Prostate gland (tissue), 2 donors: ENCODE measurements at regions not wholly inside any gene's neighbourhood (a gene's known extent, or its start where the extent isn't known, plus 50 kb on each side); places are given as distances from the start of the nearest gene placed in this dataset.

Source experiments
- DNase-seq: peaks from one replicate; pipeline ENCODE4 v3.0.0-alpha.2; 2019; ENCODE audit warnings: low spot score
- H3K27ac ChIP-seq, 2 donors: fragments of 200-600 bp; sonication (generic); 2 replicates each; pipeline ENCODE4 v1.5.1; 2017 to 2019
- H3K27me3 ChIP-seq: fragments of 200-600 bp; sonication (generic); replicated peaks from 2 replicates; pipeline ENCODE4 v1.5.1; 2019; ENCODE audit not compliant: insufficient read depth
- H3K36me3 ChIP-seq, 2 donors: fragments of 200-600 bp; sonication (generic); 1 replicate in 1 of 2; 2 replicates in 1 of 2; pipeline versions ENCODE4 v1.5.1 to v1.8.1; 2017 to 2019
- H3K4me1 ChIP-seq: fragments of 200-600 bp; sonication (generic); replicated peaks from 2 replicates; pipeline ENCODE4 v1.5.1; 2019
- H3K4me3 ChIP-seq, 2 donors: fragments of 200-600 bp; sonication (generic); 2 replicates each; pipeline ENCODE4 v1.5.1; 2017 to 2019
- H3K9me3 ChIP-seq: fragments of 200-600 bp; sonication (generic); 2 replicates; pipeline ENCODE4 v1.5.1; 2017
- CTCF ChIP-seq, 4 experiments: fragments of 200-600 bp in 2 of 4; fragments of 450-650 bp in 2 of 4; sonication (generic) in 2 of 4; IDR thresholded peaks; 1 replicate in 3 of 4; 2 replicates in 1 of 4; pipeline ENCODE4 v1.5.1; 2016 to 2019; ENCODE audit warnings: antibody characterized with exemption in 4 of 4, mild to moderate bottlenecking in 2 of 4, moderate library complexity in 2 of 4
- POLR2A ChIP-seq: fragments of 450-650 bp; IDR thresholded peaks from one replicate; pipeline ENCODE4 v1.6.1; 2016; ENCODE audit warnings: antibody characterized with exemption, mild to moderate bottlenecking
- POLR2AphosphoS5 ChIP-seq: sonication (generic); formaldehyde crosslinking; IDR thresholded peaks from one replicate; pipeline ENCODE4 v1.6.1; 2017; ENCODE audit warnings: antibody characterized with exemption
- WGBS: methylation state at CpG from one replicate; pipeline ENCODE4 v1.1.5; 2018; 5-methylcytosine and 5-hydroxymethylcytosine counted together
- intact Hi-C: fragments of 100-400 bp; cut with DNase I; formaldehyde crosslinking; loops from one replicate; pipeline ENCODE4 v1.14.2; 2022

- Histone ChIP-seq H3K27ac (no peak overlapping the region), H3K4me1 (no peaks in the 10 kb centered on the region), H3K27me3 (no peaks in the 10 kb centered on the region), H3K36me3 (no peaks in the 10 kb centered on the region), H3K4me3 (no peak overlapping the region), H3K9me3 (no peaks in the 10 kb centered on the region)
- intact Hi-C loops, result no loop called here
- 63% methylated on average over 6 of the region's 6 CpGs for WGBS
- TF ChIP-seq CTCF (IDR thresholded peaks at IDR 0.05) (no peak), POLR2AphosphoS5 (no peak), POLR2A (no peak)
- DNase-seq, result no peak
Measured at GRCh38 chr5:141800617-141801016, 77.6 kb downstream of the PCDH1 start.

- DNase-seq, result no peak
- Histone ChIP-seq H3K36me3 (no peaks in the 10 kb centered on the region), H3K27ac (no peak overlapping the region), H3K4me3 (no peak overlapping the region), H3K9me3 (no peaks in the 10 kb centered on the region), H3K27me3 (no peaks in the 10 kb centered on the region), H3K4me1 (no peaks in the 10 kb centered on the region)
- no peak for TF ChIP-seq POLR2AphosphoS5
- no peak for TF ChIP-seq POLR2A
- TF ChIP-seq CTCF (IDR thresholded peaks at IDR 0.05), result no peak
- intact Hi-C loops, result no loop called here
- WGBS, result 63% methylated on average over 7 of the region's 7 CpGs
Measured at GRCh38 chr5:141799507-141800167, 78.6 kb downstream of the PCDH1 start.

GRCh38 chr5:141797425-141797824 lies 80.8 kb downstream of the PCDH1 start:
- intact Hi-C loops, result no loop called here
- H3K27ac ChIP-seq, result no peak overlapping the region
- DNase-seq, result no peak
- H3K4me1 ChIP-seq, result no peaks in the 10 kb centered on the region
- no peaks in the 10 kb centered on the region for H3K27me3 ChIP-seq
- H3K36me3 ChIP-seq, result no peaks in the 10 kb centered on the region
- 0% methylated on average over 1 of the region's 1 CpG for WGBS
- no peak overlapping the region for H3K4me3 ChIP-seq
- no peak for TF ChIP-seq POLR2A
- no peak for TF ChIP-seq POLR2AphosphoS5
- TF ChIP-seq CTCF (IDR thresholded peaks at IDR 0.05), result no peak
- no peaks in the 10 kb centered on the region for H3K9me3 ChIP-seq

GRCh38 chr5:141795421-141795820 lies 82.8 kb downstream of the PCDH1 start:
- intact Hi-C loops, result no loop called here
- H3K4me1 ChIP-seq, result no peaks in the 10 kb centered on the region
- H3K27ac ChIP-seq, result no peak overlapping the region
- no peak for DNase-seq
- no peaks in the 10 kb centered on the region for H3K9me3 ChIP-seq
- H3K4me3 ChIP-seq, result no peak overlapping the region
- TF ChIP-seq CTCF (IDR thresholded peaks at IDR 0.05) (no peak), POLR2AphosphoS5 (no peak), POLR2A (no peak)
- WGBS, result 73% methylated on average over 5 of the region's 5 CpGs
- H3K27me3 ChIP-seq, result no peaks in the 10 kb centered on the region
- H3K36me3 ChIP-seq, result no peaks in the 10 kb centered on the region

- Histone ChIP-seq H3K4me1 (no peaks in the 10 kb centered on the region), H3K36me3 (no peaks in the 10 kb centered on the region), H3K4me3 (no peak overlapping the region), H3K27ac (no peak overlapping the region), H3K27me3 (no peaks in the 10 kb centered on the region), H3K9me3 (no peaks in the 10 kb centered on the region)
- TF ChIP-seq POLR2AphosphoS5 (no peak), POLR2A (no peak), CTCF (IDR thresholded peaks at IDR 0.05) (no peak)
- intact Hi-C loops, result no loop called here
- WGBS, result 58% methylated on average over 4 of the region's 4 CpGs
- DNase-seq, result no peak
Measured at GRCh38 chr5:141793881-141794280, 84.3 kb downstream of the PCDH1 start.
